Mucosa of rectum (tissue), 2 donors: ENCODE measurements at regions not wholly inside any gene's neighbourhood (a gene's known extent, or its start where the extent isn't known, plus 50 kb on each side); places are given as distances from the start of the nearest gene placed in this dataset.
"Not testable (repeated sequence)": the region's sequence is repeated elsewhere in the genome, so short reads cannot be mapped to it uniquely, and the experiment has no call there.

Experiments used
- H3K27ac ChIP-seq, 2 donors: one replicate each; pipeline ENCODE4 v1.7.0; 2013; ENCODE audit warnings: inconsistent platforms in 2 of 2, low read depth in 2 of 2, low read length in 2 of 2
- H3K27me3 ChIP-seq, 2 donors: one replicate each; pipeline ENCODE4 v1.7.0; 2013; ENCODE audit warnings: low read length in 2 of 2; ENCODE audit not compliant: control insufficient read depth in 2 of 2, insufficient read depth in 2 of 2
- H3K36me3 ChIP-seq, 2 donors: one replicate each; pipeline ENCODE4 v1.7.0; 2013; ENCODE audit warnings: low read length in 2 of 2; ENCODE audit not compliant: control insufficient read depth in 2 of 2, insufficient read depth in 2 of 2
- H3K4me1 ChIP-seq, 2 donors: one replicate each; pipeline ENCODE4 v1.7.0; 2013; ENCODE audit warnings: low read length in 2 of 2, mild to moderate bottlenecking in 1 of 2; ENCODE audit not compliant: control insufficient read depth in 2 of 2, insufficient read depth in 2 of 2
- H3K4me3 ChIP-seq, 2 donors: one replicate each; pipeline ENCODE4 v1.7.0; 2013; ENCODE audit warnings: low read length in 2 of 2
- H3K9ac ChIP-seq, 2 donors: one replicate each; pipeline ENCODE4 v1.7.0; 2013; ENCODE audit warnings: low read length in 2 of 2, low read depth in 1 of 2, mild to moderate bottlenecking in 1 of 2
- H3K9me3 ChIP-seq, 2 donors: one replicate each; pipeline ENCODE4 v1.7.0; 2013; ENCODE audit warnings: low read length in 2 of 2; ENCODE audit not compliant: control insufficient read depth in 2 of 2
- donor health status: healthy.
- donor health status: Normal muscosa, but diverticular disease.

DNA sequence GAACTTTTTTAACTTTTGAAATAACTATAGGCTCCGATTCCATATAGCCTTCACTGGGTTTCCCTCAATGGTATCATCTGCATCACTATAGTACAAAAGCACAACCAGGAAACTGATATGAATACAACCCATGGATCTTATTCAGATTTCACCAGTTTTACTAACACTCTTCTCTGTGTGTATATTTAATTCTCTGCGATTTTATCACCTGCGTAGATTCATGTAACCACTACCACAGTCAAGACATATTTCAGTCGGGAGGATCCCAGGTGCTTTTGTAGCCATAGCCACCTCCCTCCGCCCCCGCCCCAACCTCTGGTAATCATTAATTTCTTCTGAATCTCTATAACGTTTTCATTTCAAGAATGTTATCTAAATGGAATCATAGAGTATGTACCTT, 82.8 kb upstream of the C7orf33 start:
- H3K36me3 ChIP-seq: no peaks in the 10 kb centered on the region
- H3K27ac ChIP-seq: no peak overlapping the region
- no peaks in the 10 kb centered on the region for H3K9me3 ChIP-seq
- no peaks in the 10 kb centered on the region for H3K27me3 ChIP-seq
- H3K4me1 ChIP-seq: no peaks in the 10 kb centered on the region
- H3K9ac ChIP-seq: no peak overlapping the region
- H3K4me3 ChIP-seq: no peak overlapping the region

DNA sequence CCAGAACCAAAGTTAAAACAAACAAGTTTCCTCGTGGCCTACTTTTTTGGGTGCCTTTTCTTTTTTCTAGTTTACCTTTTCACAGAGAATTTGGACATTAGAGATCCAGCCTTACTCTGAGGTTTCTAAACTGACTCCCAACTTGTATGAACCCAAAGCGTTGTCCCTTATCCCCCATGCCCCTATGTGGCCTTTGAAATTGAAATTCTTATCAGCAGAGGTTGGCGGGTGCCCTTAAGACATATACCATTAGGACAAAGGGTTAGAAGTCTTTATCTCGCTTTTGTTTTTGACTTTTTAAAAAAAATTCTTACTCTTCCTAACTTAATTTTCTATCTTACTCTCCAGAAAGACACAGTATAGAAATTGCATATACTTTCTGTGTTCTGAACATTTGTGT, 76.3 kb upstream of the C7orf33 start:
- no peaks in the 10 kb centered on the region for H3K9me3 ChIP-seq
- no peak overlapping the region for H3K27ac ChIP-seq
- no peak overlapping the region for H3K4me3 ChIP-seq
- no peaks in the 10 kb centered on the region for H3K36me3 ChIP-seq
- no peaks in the 10 kb centered on the region for H3K4me1 ChIP-seq
- H3K9ac ChIP-seq: no peak overlapping the region
- H3K27me3 ChIP-seq: no peaks in the 10 kb centered on the region

DNA sequence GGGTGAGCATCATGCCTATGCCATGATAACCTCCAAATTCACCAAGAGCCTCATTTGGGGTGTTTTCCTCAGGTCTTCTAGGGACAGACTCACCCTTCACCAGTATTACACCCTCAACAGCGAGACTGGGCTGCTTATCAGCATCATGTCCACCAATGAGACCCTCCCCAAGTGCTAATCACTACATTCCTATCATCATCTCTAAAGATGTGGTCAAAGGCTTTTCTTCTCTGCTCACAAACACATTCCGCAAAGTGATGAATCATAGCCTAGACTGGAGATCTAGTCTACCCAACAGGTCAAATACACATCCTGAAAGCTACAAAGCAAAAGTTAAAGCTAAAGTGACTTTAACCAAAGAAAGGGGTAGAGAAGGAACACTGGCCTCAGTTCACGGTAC, 75.3 kb upstream of the C7orf33 start:
- Histone ChIP-seq H3K4me3 (no peak overlapping the region), H3K9ac (no peak overlapping the region), H3K9me3 (no peaks in the 10 kb centered on the region), H3K36me3 (no peaks in the 10 kb centered on the region), H3K27ac (no peak overlapping the region), H3K27me3 (no peaks in the 10 kb centered on the region), H3K4me1 (no peaks in the 10 kb centered on the region)

DNA sequence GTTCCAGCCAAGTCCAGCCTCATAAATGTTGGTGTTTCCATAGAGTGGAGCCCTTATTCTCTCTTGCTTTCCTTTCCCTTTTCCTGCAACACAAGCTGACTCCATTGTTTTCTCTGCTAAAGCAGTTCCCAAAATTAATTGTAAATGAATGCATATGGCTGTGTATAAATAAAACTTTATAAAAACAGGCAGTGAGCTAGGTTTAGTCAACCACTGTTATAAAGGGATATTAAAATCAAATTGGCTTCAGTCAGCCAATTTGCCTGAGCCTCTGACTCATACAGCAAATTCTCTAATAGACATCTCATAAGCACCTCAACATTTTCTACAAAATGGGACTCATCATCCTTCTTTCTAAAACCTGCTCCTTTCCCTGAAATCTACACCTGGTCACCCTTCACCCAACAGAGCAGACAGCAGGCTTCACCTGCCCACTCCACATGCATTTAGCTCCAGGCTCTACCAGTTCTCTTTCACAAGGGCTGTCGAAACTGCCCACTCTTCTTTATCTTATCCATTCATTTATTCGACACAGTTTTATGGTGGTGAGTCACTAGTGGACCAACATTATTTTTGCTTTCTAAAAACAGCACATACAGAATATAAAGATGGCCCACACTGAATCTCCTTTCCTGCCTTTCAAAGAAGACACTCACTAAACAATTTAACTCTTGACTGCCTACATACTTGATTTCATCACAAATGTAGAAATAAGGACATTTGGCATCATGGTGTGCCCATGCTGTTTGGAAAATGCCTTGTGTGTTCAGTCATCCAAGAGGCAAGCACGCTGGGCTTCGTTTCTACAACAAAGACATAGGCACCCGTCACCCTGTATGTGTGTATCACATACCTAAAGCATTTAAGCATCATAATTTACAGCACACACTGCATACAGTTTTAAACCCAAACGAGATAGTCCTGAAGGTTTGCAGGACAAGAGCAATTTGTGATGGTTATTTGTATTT, 74.6 kb upstream of the C7orf33 start:
- Histone ChIP-seq H3K9ac (no peak overlapping the region), H3K36me3 (no peaks in the 10 kb centered on the region), H3K4me1 (no peaks in the 10 kb centered on the region), H3K9me3 (no peaks in the 10 kb centered on the region), H3K4me3 (no peak overlapping the region), H3K27ac (no peak overlapping the region), H3K27me3 (no peaks in the 10 kb centered on the region)

DNA sequence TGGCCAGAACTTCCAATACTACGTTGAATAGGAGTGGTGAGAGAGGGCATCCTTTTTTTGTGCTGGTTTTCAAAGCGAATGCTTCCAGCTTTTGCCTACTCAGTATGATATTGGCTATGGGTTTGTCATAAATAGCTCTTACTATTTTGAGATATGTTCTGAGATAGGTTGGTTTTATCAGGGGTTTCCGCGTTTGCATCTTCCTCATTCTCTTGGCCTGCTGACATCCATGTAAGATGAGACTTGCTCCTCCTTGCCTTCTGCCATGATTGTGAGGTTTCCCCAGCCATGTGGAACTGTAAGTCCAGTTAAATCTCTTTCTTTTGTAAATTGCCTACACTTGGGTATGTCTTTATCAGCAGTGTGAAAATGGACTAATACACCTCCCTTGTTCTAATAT, 71.2 kb upstream of the C7orf33 start:
- not testable (repeated sequence) for H3K27ac ChIP-seq, H3K4me1 ChIP-seq, H3K27me3 ChIP-seq, H3K36me3 ChIP-seq, H3K4me3 ChIP-seq, H3K9me3 ChIP-seq, H3K9ac ChIP-seq

DNA sequence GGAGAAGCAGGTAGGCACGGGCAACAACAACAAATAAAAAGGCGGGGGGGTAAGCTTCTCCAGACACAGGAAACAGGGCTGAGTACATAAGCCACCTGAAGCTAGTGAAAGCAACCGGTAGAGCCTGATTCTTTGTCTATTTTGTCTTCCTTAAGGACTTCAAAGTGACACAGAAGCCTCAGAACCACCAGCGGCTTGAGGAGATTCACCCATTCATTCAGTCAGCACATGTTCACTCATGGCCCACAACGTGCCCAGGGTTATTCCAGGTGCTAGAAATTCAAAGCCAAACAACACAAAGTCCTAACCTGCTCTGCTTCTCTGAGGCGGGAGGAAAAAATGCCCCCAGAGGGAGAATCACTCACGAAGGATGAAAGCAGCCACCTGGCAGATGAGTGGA, 69.3 kb upstream of the C7orf33 start:
- Histone ChIP-seq H3K9ac (no peak overlapping the region), H3K27ac (no peak overlapping the region), H3K9me3 (no peaks in the 10 kb centered on the region), H3K4me1 (no peaks in the 10 kb centered on the region), H3K36me3 (no peaks in the 10 kb centered on the region), H3K4me3 (no peak overlapping the region), H3K27me3 (no peaks in the 10 kb centered on the region)

DNA sequence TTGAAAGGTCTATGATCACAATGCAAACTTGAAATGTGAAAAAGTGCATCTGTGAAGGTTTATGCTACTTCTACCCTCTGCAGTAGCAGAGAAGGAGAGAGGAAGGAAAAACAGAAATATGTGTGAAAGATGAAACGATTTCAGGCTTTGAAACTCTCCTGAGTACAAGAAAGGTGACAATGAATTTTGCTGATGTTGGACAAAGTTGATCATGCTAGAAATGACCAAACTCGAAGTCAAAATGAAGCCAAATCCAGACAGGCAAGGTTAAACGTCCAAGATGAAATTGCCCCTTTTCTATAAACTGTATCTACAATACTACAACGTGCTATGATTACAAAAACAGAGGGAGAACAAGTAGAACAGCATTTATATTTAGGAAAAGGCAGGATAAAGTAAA, 67.0 kb upstream of the C7orf33 start:
- Histone ChIP-seq H3K9me3 (no peaks in the 10 kb centered on the region), H3K27ac (no peak overlapping the region), H3K9ac (no peak overlapping the region), H3K4me1 (peaks cover 0 to 3% of the 10 kb centered on the region in 2 donors), H3K27me3 (no peaks in the 10 kb centered on the region), H3K4me3 (no peak overlapping the region), H3K36me3 (no peaks in the 10 kb centered on the region)

DNA sequence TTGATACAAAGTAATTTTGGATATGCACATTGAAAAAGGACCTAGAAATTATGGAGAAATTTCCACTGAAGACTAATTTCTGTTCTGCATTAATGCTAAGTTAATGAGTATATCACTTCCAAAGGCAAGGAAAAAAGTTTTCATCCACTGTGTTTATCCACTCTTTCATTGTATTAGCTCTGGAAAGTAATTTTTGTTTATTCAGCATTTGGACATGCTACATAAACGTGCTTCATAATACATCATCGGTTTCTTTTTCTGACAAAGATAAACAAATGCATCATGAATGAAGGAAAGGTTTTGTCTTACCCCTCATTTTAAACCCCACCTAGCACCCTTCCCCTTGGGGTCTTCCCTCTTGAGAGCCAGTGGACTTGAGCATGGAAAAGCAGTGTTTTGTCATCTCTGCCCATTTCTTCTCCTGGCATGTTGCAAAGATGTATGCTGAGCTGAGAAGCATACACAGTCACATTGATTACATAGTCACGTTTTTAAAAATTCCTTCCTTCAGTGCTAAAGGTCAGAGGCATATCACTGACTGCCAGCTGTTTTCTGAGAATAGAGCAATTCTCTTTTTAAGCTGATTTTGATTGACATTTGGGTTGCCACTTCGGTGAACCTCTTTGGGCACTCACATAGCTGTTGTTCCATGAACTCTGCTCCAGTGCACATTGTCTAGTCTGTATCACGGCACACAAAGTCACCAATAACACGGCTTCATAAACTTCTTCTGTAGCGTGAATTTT, 65.9 kb upstream of the C7orf33 start:
- Histone ChIP-seq H3K27me3 (no peaks in the 10 kb centered on the region), H3K4me3 (no peak overlapping the region), H3K36me3 (no peaks in the 10 kb centered on the region), H3K27ac (no peak overlapping the region), H3K9ac (no peak overlapping the region), H3K9me3 (no peaks in the 10 kb centered on the region), H3K4me1 (peaks cover 0 to 3% of the 10 kb centered on the region in 2 donors)

DNA sequence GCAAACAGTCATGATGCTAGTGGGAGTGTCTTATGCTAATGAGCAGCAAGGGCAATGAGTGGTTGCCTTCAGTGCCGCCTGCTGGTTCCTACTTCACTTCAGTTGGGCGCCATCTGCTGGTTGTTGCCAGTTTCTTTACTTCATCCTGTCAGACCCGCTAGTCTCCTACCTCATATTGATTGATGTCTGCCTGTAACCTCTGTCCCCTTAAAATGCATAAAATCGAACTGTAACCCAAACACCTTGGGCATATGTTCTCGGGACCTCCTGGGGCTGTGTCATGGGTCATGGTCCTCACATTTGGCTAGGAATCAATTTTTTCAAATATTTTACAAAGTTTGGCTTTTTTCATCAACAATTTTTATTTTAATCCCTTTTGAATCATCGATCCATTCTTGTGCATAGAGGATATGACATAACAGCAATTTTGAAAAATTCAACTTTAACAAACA, 62.8 kb upstream of the C7orf33 start:
- Histone ChIP-seq H3K9ac (no peak overlapping the region), H3K27ac (no peak overlapping the region), H3K36me3 (no peaks in the 10 kb centered on the region), H3K9me3 (no peaks in the 10 kb centered on the region), H3K4me3 (no peak overlapping the region), H3K4me1 (peaks cover 0 to 3% of the 10 kb centered on the region in 2 donors), H3K27me3 (no peaks in the 10 kb centered on the region)

DNA sequence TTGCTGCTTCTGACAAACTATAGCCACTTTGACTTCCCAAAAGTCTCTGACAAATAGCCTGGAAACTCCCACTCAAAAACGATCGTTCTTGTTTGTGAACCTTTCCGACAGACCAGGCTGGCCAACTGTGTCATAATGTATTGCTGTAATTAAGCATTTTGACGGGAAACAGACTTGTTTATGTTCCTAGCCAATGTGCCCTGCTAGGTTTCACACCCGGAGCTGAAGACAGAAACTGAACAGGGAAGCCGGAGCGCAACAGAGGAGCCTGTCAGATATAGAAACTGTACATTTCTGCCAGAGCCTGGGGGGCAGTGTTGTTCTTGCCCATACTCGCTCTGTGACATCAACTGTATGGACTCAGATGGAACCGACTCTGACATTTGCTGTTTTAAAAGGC, 55.3 kb upstream of the C7orf33 start:
- Histone ChIP-seq H3K27ac (no peak overlapping the region), H3K9ac (peak overlapping the region in 1 of 2 donors; percentile 6), H3K4me1 (no peaks in the 10 kb centered on the region), H3K4me3 (peak overlapping the region in 1 of 2 donors; percentile 57), H3K9me3 (no peaks in the 10 kb centered on the region), H3K36me3 (no peaks in the 10 kb centered on the region), H3K27me3 (no peaks in the 10 kb centered on the region)
